Common myeloid progenitor, CD34-positive (primary cell): ENCODE measurements at regions not wholly inside any gene's neighbourhood (a gene's known extent, or its start where the extent isn't known, plus 50 kb on each side); places are given as distances from the start of the nearest gene placed in this dataset.

ENCODE experiments used
- CTCF ChIA-PET: fragments of 350-600 bp; sonication (Branson Sonifier 250); formaldehyde crosslinking; loops from one replicate; lab custom pipeline; 2021; ENCODE audit warnings: antibody characterized with exemption; lab: Charles Lee
- POLR2A ChIA-PET: fragments of 350-600 bp; sonication (Branson Sonifier 250); formaldehyde crosslinking; loops from one replicate; lab custom pipeline; 2021; ENCODE audit warnings: antibody characterized with exemption; lab: Charles Lee
- DNase-seq, 3 donors: peaks; one replicate each; pipeline versions ENCODE4 v3.0.0 to v3.0.0-alpha.2; 2013
- H3K27ac ChIP-seq, 2 experiments: 1 replicate in 1 of 2; 2 replicates in 1 of 2; pipeline ENCODE4 v1.7.0; 2013; ENCODE audit warnings: inconsistent platforms in 2 of 2, low read length in 2 of 2, mild to moderate bottlenecking in 2 of 2, low read depth in 1 of 2, moderate library complexity in 1 of 2; ENCODE audit not compliant: severe bottlenecking in 2 of 2, insufficient read depth in 1 of 2, poor library complexity in 1 of 2
- H3K27me3 ChIP-seq, 5 experiments: replicated peaks in 2 of 5; 1 replicate in 3 of 5; 2 replicates in 2 of 5; pipeline versions ENCODE4 v1.6.1 to v1.7.0; 2013; ENCODE audit warnings: low read length in 4 of 5, mild to moderate bottlenecking in 2 of 5, moderate library complexity in 2 of 5, inconsistent platforms in 1 of 5; ENCODE audit not compliant: insufficient read depth in 5 of 5, control insufficient read depth in 4 of 5
- H3K36me3 ChIP-seq, 4 experiments: 1 replicate in 2 of 4; 2 replicates in 2 of 4; pipeline versions ENCODE4 v1.6.1 to v1.7.0; 2013; ENCODE audit warnings: low read length in 3 of 4, control low read depth in 1 of 4, mild to moderate bottlenecking in 1 of 4; ENCODE audit not compliant: control insufficient read depth in 4 of 4, insufficient read depth in 4 of 4
- H3K4me1 ChIP-seq, 4 experiments: 1 replicate in 3 of 4; 2 replicates in 1 of 4; pipeline versions ENCODE4 v1.6.1 to v1.7.1; 2013; ENCODE audit warnings: low read length in 3 of 4, mild to moderate bottlenecking in 3 of 4, control low read depth in 1 of 4, inconsistent platforms in 1 of 4, moderate library complexity in 1 of 4; ENCODE audit not compliant: control insufficient read depth in 4 of 4, insufficient read depth in 4 of 4; ENCODE audit errors: control extremely low read depth in 1 of 4
- H3K4me3 ChIP-seq, 7 experiments: 1 replicate in 4 of 7; 2 replicates in 3 of 7; pipeline versions ENCODE4 v1.5.1 to v1.7.0; 2013; ENCODE audit warnings: mild to moderate bottlenecking in 7 of 7, low read length in 6 of 7, moderate library complexity in 6 of 7, inconsistent platforms in 2 of 7, low read depth in 2 of 7, control low read depth in 1 of 7; ENCODE audit not compliant: insufficient read depth in 4 of 7, control insufficient read depth in 1 of 7; ENCODE audit errors: extremely low read depth in 1 of 7
- H3K9me3 ChIP-seq, 5 experiments: 1 replicate in 4 of 5; 2 replicates in 1 of 5; pipeline versions ENCODE4 v1.6.1 to v1.7.1; 2013; ENCODE audit warnings: low read length in 4 of 5, mild to moderate bottlenecking in 2 of 5, inconsistent platforms in 1 of 5, low read depth in 1 of 5, moderate library complexity in 1 of 5; ENCODE audit not compliant: control insufficient read depth in 4 of 5, insufficient read depth in 2 of 5; ENCODE audit errors: control extremely low read depth in 1 of 5
- WGBS: methylation state at CpG from one replicate; pipeline ENCODE4 v1.1.5; 2013; ENCODE audit not compliant: insufficient coverage; 5-methylcytosine and 5-hydroxymethylcytosine counted together

GRCh38 chr9:16090907-16091629 lies 538.2 kb downstream of the CCDC171 start:
- CTCF ChIA-PET = no interaction called here
- no peaks in the 10 kb centered on the region for H3K36me3 ChIP-seq
- peaks cover 0 to 7% (median 0%) of the 10 kb centered on the region in 4 experiments for H3K4me1 ChIP-seq
- DNase-seq = no peak
- no peak overlapping the region for H3K4me3 ChIP-seq
- 100% methylated on average over 2 of the region's 3 CpGs for WGBS
- POLR2A ChIA-PET = no interaction called here
- H3K9me3 ChIP-seq = peaks cover 0 to 2% (median 0%) of the 10 kb centered on the region in 5 experiments
- H3K27ac ChIP-seq = no peak overlapping the region
- H3K27me3 ChIP-seq = no peaks in the 10 kb centered on the region

DNA sequence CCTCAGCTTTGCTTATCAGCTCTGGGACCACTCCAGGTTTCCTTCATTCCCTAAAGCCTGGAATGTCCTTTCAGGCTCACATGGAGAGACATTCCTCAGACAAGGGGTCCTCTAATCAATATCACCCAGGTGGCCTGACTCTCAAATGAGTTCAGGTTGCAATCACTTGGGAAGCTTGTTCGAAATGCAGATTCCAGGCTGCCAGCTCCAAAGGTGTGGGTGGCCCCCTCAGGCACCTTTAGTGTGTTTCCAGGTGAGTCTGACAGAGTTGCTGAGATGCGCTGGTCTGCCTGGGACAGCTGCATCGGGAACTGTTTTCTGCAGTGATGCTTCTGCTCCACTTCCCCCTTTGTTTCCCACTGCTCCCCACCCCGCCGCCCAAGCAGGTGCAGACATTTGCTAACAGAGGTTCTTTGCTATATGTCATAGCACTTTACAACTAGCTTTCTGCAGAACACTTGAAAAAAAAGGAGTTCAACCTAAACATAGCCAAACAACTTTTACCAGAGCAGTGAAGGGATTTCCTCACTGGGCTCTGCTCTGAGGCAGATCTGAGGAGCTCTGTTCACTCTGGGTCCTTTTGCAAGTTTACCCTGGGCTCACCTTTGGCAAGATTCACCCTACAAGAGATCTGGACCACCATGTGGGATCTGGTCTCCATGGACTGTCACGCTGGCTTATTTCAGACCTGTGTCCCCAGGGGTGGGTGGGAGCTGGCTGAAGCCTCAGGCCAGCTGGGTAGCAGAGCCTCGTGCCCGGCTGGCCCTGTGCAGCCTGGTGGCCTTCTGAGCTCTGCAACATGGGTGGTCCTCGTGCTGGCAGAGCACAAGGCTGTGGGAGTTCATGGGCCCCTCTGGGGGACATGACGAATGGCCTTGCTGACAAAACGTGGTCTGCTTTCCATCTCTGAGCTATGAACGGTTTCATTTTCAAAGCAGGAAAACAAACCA lies 539.6 kb downstream of the CCDC171 start:
- POLR2A ChIA-PET = no interaction called here
- peak in 2 of 3 donors; percentile 45 for DNase-seq
- Histone ChIP-seq H3K36me3 (no peaks in the 10 kb centered on the region), H3K4me1 (peaks cover 0 to 7% (median 0%) of the 10 kb centered on the region in 4 experiments), H3K27ac (no peak overlapping the region), H3K9me3 (peaks cover 0 to 2% (median 0%) of the 10 kb centered on the region in 5 experiments), H3K27me3 (no peaks in the 10 kb centered on the region), H3K4me3 (no peak overlapping the region)
- CTCF ChIA-PET = no interaction called here
- 62% methylated on average over 11 of the region's 12 CpGs for WGBS

GRCh38 chr9:16098306-16098705 lies 545.5 kb downstream of the CCDC171 start:
- H3K4me3 ChIP-seq = no peak overlapping the region
- peaks cover 0 to 2% (median 0%) of the 10 kb centered on the region in 5 experiments for H3K9me3 ChIP-seq
- peaks cover 0 to 2% (median 0%) of the 10 kb centered on the region in 5 experiments for H3K27me3 ChIP-seq
- peaks cover 0 to 5% (median 0%) of the 10 kb centered on the region in 4 experiments for H3K4me1 ChIP-seq
- H3K27ac ChIP-seq = no peak overlapping the region
- ChIA-PET CTCF (interaction anchor here (1.2 kb wide), 2 partner anchors 13 to 35 kb away, joined by 3 to 4 read pairs; no protein-coding TSS in a partner anchor), POLR2A (no interaction called here)
- WGBS = 97% methylated on average over 5 of the region's 5 CpGs
- H3K36me3 ChIP-seq = no peaks in the 10 kb centered on the region
- no peak for DNase-seq

DNA sequence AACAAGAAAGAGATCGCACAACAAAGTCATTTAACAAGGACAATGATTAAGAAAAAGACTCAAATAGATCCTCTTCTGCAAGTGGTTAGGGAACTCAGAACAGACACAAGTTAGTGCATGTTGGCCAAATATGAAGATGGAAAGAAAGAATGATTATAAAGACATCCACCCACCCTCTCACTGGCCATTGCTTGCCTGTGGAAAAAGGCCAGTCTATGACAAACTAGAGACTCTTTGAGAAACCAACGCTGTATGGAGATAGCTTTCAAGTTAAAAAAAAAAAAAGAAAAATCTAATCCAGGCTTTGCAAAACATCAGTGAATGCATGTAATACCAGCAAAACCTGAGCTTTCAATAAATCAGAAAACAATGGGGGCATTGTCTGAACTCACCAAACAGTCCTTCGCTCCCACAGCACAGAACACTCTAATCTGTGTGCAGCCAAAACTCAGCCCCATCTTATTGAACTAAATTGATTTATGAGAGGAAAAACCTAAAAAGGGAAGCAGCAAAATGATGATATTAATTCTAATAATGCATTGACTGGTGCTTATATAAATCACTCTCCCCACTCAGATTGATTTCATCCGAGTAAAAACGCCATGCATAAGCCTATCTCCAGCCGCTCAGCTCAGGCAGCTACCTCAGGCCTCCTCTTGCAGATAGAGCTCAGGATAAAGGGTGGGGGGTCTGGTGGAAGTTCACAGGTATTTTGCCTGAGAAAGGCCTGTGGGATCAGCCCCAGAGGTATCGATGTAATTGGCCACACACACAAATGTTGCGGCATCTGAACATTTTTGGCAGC lies 547.1 kb downstream of the CCDC171 start:
- Histone ChIP-seq H3K4me1 (peaks cover 0 to 16% (median 5%) of the 10 kb centered on the region in 4 experiments), H3K27me3 (peaks cover 0 to 2% (median 0%) of the 10 kb centered on the region in 5 experiments), H3K36me3 (no peaks in the 10 kb centered on the region), H3K4me3 (no peak overlapping the region), H3K9me3 (peaks cover 0 to 2% (median 0%) of the 10 kb centered on the region in 5 experiments), H3K27ac (no peak overlapping the region)
- 96% methylated on average over 5 of the region's 8 CpGs for WGBS
- ChIA-PET CTCF (interaction anchor here (1.5 to 1.8 kb wide), 2 partner anchors 13 to 32 kb away, joined by 3 to 5 read pairs; no protein-coding TSS in a partner anchor), POLR2A (no interaction called here)
- DNase-seq = no peak

DNA sequence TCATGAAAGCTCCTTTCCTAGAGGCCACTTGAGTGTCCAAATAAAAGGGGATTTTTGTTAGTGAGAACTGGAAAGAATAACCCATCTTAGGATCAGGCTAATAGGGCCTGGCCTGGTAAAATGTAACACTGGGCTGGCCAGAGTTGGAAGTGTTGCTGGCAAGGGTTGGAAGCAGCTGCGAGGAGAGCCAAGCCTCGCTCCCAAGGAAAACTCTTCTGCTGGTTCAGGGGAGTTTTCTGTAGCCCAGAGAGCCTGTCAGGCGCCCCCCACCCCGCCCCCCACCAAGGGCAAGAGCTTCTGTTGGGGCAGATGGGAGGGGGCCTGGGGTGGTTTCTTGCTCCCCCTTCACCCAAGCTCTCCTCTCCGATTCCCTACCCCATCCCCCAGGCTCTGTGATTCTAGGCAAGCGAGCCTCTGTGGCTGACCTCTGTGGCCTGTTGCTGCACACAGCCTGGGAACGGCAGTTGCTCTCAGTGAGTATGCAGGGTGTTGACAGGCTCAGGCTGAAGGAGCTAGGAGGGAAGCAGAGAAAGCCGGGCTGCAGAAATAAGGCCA lies 547.8 kb downstream of the CCDC171 start:
- POLR2A ChIA-PET = no interaction called here
- H3K27ac ChIP-seq = no peak overlapping the region
- peaks cover 0 to 2% (median 0%) of the 10 kb centered on the region in 5 experiments for H3K27me3 ChIP-seq
- H3K4me3 ChIP-seq = no peak overlapping the region
- CTCF ChIA-PET = interaction anchor here (1.5 to 1.8 kb wide), 2 partner anchors 12 to 31 kb away, joined by 3 to 5 read pairs; no protein-coding TSS in a partner anchor
- H3K9me3 ChIP-seq = no peaks in the 10 kb centered on the region
- no peaks in the 10 kb centered on the region for H3K36me3 ChIP-seq
- WGBS = 100% methylated on average over 3 of the region's 8 CpGs
- DNase-seq = no peak
- peaks cover 0 to 16% (median 5%) of the 10 kb centered on the region in 4 experiments for H3K4me1 ChIP-seq

- Histone ChIP-seq H3K27ac (no peak overlapping the region), H3K9me3 (no peaks in the 10 kb centered on the region), H3K36me3 (no peaks in the 10 kb centered on the region), H3K27me3 (peaks cover 0 to 2% (median 0%) of the 10 kb centered on the region in 5 experiments), H3K4me1 (peaks cover 0 to 16% (median 5%) of the 10 kb centered on the region in 4 experiments), H3K4me3 (no peak overlapping the region)
- no peak for DNase-seq
- CTCF ChIA-PET = no interaction called here
- 89% methylated on average over 4 of the region's 9 CpGs for WGBS
- POLR2A ChIA-PET = no interaction called here
Observed at GRCh38 chr9:16102154-16102553, 549.3 kb downstream of the CCDC171 start.
